RWPE2 (cell line): ENCODE measurements at regions not wholly inside any gene's neighbourhood (a gene's known extent, or its start where the extent isn't known, plus 50 kb on each side); places are given as distances from the start of the nearest gene placed in this dataset.
"Not testable (repeated sequence)": the region's sequence is repeated elsewhere in the genome, so short reads cannot be mapped to it uniquely, and the experiment has no call there.

ENCODE experiments used
- ATAC-seq: fragments of 200-7000 bp; cut with Tn5 transposase; 3 replicates; pipeline ENCODE4 v1.9.1; 2021; ENCODE audit warnings: low read depth
- DNase-seq: peaks from one replicate; pipeline ENCODE4 v3.0.0-alpha.2; 2020; ENCODE audit warnings: low spot score
- H3K27ac ChIP-seq: fragments of 450-650 bp; 2 replicates; pipeline ENCODE4 v1.5.1; 2017; ENCODE audit warnings: mild to moderate bottlenecking; ENCODE audit not compliant: poor library complexity, severe bottlenecking
- H3K27me3 ChIP-seq: fragments of 250-450 bp; sonication (Bioruptor Pico); 2 replicates; pipeline ENCODE4 v1.5.1; 2021; ENCODE audit warnings: mild to moderate bottlenecking, moderate library complexity; ENCODE audit not compliant: insufficient read depth, poor library complexity, severe bottlenecking
- H3K36me3 ChIP-seq: fragments of 250-450 bp; sonication (Bioruptor Pico); 2 replicates; pipeline ENCODE4 v1.5.1; 2020; ENCODE audit warnings: low read depth, mild to moderate bottlenecking, moderate library complexity
- H3K4me1 ChIP-seq: fragments of 250-450 bp; sonication (Bioruptor Pico); 2 replicates; pipeline ENCODE4 v1.5.1; 2021; ENCODE audit warnings: mild to moderate bottlenecking, moderate library complexity; ENCODE audit not compliant: insufficient read depth, poor library complexity, severe bottlenecking
- H3K4me3 ChIP-seq: fragments of 250-450 bp; sonication (Bioruptor Pico); 2 replicates; pipeline ENCODE4 v1.5.1; 2021; ENCODE audit warnings: mild to moderate bottlenecking, moderate library complexity; ENCODE audit not compliant: severe bottlenecking
- H3K9me3 ChIP-seq: fragments of 250-450 bp; sonication (Bioruptor Pico); 2 replicates; pipeline ENCODE4 v1.5.1; 2021; ENCODE audit warnings: mild to moderate bottlenecking, moderate library complexity; ENCODE audit not compliant: severe bottlenecking
- TF ChIP-seq, protein P1 (sequence below): fragments of 450-650 bp; IDR thresholded peaks from one replicate; pipeline ENCODE4 v1.5.1; 2017; ENCODE audit warnings: mild to moderate bottlenecking, moderate library complexity; ENCODE audit not compliant: poor library complexity, severe bottlenecking

DNA sequence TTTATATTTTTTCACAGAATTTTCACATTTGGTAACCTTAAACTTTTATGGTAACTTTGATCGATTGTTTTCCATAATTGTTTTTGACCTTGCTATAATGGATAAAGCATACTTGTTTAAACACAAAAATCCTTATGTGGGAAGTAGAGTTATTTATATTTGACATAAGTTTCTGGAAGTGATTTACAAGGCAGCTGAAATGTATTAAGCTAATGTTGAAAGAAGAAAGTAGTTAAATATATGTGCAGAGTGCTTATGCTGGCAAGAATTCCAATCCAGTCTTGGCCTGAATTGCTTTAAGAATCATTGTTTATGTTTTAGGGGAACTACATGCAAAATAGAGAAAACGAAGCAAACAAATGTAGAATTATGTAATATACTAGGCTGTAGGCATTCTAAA is 763.6 kb downstream of the TAF11L14 start:
- Histone ChIP-seq H3K9me3 (no peaks in the 10 kb centered on the region), H3K27ac (no peak overlapping the region), H3K36me3 (no peaks in the 10 kb centered on the region), H3K27me3 (peaks cover 3% of the 10 kb centered on the region), H3K4me1 (peaks cover 7% of the 10 kb centered on the region), H3K4me3 (no peak overlapping the region)
- ATAC-seq (no peak), DNase-seq (no peak)
- TF ChIP-seq, protein P1, sequence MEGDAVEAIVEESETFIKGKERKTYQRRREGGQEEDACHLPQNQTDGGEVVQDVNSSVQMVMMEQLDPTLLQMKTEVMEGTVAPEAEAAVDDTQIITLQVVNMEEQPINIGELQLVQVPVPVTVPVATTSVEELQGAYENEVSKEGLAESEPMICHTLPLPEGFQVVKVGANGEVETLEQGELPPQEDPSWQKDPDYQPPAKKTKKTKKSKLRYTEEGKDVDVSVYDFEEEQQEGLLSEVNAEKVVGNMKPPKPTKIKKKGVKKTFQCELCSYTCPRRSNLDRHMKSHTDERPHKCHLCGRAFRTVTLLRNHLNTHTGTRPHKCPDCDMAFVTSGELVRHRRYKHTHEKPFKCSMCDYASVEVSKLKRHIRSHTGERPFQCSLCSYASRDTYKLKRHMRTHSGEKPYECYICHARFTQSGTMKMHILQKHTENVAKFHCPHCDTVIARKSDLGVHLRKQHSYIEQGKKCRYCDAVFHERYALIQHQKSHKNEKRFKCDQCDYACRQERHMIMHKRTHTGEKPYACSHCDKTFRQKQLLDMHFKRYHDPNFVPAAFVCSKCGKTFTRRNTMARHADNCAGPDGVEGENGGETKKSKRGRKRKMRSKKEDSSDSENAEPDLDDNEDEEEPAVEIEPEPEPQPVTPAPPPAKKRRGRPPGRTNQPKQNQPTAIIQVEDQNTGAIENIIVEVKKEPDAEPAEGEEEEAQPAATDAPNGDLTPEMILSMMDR: no peak

DNA sequence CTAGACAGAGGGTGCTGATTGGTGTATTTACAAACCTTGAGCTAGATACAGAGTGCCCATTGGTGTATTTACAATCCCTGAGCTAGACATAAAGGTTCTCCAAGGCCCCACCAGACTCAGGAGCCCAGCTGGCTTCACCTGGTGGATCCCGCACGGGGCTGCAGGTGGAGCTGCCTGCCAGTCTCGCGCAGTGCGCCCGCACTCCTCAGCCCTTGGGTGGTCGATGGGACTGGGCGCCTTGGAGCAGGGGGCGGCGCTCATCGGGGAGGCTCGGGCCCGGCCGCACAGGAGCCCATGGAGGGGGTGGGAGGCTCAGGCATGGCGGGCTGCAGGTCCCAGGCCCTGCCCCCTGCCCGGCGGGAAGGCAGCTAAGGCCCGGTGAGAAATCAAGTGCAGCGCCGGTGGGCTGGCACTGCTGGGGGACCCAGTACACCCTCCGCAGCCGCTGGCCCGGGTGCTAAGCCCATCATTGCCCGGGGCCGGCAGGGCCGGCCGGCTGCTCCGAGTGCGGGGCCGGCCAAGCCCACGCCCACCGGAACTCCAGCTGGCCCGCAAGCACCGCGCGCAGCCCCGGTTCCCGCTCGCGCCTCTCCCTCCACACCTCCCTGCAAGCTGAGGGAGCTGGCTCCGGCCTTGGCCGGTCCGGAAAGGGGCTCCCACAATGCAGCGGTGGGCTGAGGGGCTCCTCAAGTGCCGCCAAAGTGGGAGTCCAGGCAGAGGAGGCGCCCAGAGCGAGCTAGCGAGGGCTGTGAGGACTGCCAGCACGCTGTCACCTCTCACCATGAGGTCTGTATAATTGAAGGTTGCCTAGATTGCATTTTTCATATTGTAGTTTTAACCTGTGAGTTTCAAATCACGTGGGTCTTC is 765.4 kb downstream of the TAF11L14 start:
- not testable (repeated sequence) for ATAC-seq, H3K36me3 ChIP-seq, H3K4me3 ChIP-seq, DNase-seq, H3K4me1 ChIP-seq, H3K9me3 ChIP-seq, H3K27ac ChIP-seq, H3K27me3 ChIP-seq

DNA sequence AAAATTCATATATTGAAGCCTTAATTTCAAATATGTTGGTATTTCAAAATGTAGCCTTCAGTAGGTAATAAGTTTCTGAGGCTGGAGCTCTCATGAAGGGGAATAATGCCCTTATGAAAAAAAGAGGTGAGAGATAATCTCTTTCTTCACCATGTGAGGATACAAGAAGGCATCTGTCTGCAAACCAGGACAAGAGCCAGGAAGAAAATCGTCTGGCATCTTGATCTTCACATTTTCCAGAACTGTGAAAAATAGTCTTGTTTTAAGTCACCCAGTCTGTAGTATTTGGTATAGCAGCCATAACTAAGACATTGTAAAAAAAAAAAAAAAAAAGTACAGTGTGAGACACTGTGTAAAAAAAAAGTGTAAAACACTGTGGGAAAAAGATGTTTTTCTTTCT is 768.9 kb downstream of the TAF11L14 start:
- no peak overlapping the region for H3K27ac ChIP-seq
- TF ChIP-seq, protein P1: no peak
- ATAC-seq: no peak
- peaks cover 4% of the 10 kb centered on the region for H3K27me3 ChIP-seq
- H3K9me3 ChIP-seq: no peaks in the 10 kb centered on the region
- H3K36me3 ChIP-seq: no peaks in the 10 kb centered on the region
- no peaks in the 10 kb centered on the region for H3K4me1 ChIP-seq
- H3K4me3 ChIP-seq: no peak overlapping the region
- DNase-seq: no peak

DNA sequence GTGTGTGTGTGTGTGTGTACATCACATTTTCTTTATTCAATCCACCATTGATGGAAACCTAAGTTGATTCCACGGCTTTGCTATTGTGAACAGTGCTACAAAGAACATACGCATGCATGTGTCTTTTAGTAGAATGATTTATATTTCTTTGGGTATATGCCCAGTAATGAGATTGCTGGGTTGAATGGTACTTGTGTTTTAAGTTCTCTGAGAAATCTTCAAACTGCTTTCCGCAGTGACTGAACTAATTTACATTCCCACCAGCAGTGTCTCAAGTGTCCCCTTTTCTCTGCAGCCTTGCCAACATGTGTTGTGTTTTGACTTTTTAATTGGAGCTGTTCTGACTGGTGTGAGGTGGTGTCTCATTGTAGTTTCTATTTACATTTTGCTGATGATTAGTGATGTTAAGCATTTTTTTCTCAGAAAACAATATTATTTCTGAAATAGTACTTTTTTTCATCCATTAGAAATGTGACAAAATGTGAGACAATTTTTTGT is 769.7 kb downstream of the TAF11L14 start:
- peaks cover 4% of the 10 kb centered on the region for H3K27me3 ChIP-seq
- ATAC-seq: no peak
- TF ChIP-seq, protein P1: no peak

DNA sequence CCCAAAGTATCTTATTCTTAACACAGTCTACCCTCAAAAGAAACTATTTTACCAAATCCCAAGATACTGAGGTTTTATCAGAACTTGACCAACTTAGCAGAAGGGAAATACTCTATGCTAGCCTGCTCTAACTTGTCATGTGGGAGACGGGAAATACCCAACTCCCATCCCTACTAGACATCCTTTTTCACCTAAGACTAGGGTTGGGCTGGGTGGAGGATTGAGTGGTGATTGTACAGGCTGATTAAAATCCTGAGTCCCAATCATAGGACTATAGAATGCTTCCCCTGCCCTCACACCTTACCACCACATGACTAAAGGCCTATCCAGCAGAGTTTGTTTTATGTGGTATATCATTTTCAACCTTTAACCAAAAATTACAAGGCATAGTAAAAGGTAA is 786.5 kb downstream of the TAF11L14 start:
- Histone ChIP-seq H3K4me3 (no peak overlapping the region), H3K27ac (no peak overlapping the region), H3K27me3 (no peaks in the 10 kb centered on the region), H3K4me1 (no peaks in the 10 kb centered on the region), H3K36me3 (no peaks in the 10 kb centered on the region), H3K9me3 (no peaks in the 10 kb centered on the region)
- TF ChIP-seq, protein P1: no peak
- no peak for DNase-seq
- no peak; the same call in 2 of the 3 replicates for ATAC-seq

More for the DNA sequence above, 769.7 kb downstream of the TAF11L14 start:
- Histone ChIP-seq H3K9me3 (no peaks in the 10 kb centered on the region), H3K27ac (no peak overlapping the region), H3K4me1 (no peaks in the 10 kb centered on the region), H3K4me3 (no peak overlapping the region), H3K36me3 (no peaks in the 10 kb centered on the region)
- DNase-seq: no peak
